Endodermal cell (in vitro differentiated cells): ENCODE measurements at regions not wholly inside any gene's neighbourhood (a gene's known extent, or its start where the extent isn't known, plus 50 kb on each side); places are given as distances from the start of the nearest gene placed in this dataset.
"Not testable (repeated sequence)": the region's sequence is repeated elsewhere in the genome, so short reads cannot be mapped to it uniquely, and the experiment has no call there.

Source experiments
- DNase-seq: peaks from one replicate; pipeline ENCODE4 v3.0.0-alpha.2; 2017
- H3K27ac ChIP-seq: 2 replicates; pipeline ENCODE4 v1.5.1; 2013; ENCODE audit warnings: mild to moderate bottlenecking, low read depth, low read length, moderate library complexity
- H3K27me3 ChIP-seq: 2 replicates; pipeline ENCODE4 v1.6.1; 2013; ENCODE audit warnings: mild to moderate bottlenecking, low read length, moderate library complexity; ENCODE audit not compliant: insufficient read depth, control insufficient read depth, poor library complexity, severe bottlenecking
- H3K36me3 ChIP-seq: 2 replicates; pipeline ENCODE4 v1.7.0; 2013; ENCODE audit warnings: mild to moderate bottlenecking, low read length, moderate library complexity; ENCODE audit not compliant: control insufficient read depth, insufficient read depth
- H3K4me1 ChIP-seq: one replicate; pipeline ENCODE4 v1.7.0; 2013; ENCODE audit warnings: low read length; ENCODE audit not compliant: control insufficient read depth, insufficient read depth
- H3K4me3 ChIP-seq: 2 replicates; pipeline ENCODE4 v1.5.1; 2013; ENCODE audit warnings: mild to moderate bottlenecking, low read length, moderate library complexity
- H3K9ac ChIP-seq: 2 replicates; pipeline ENCODE4 v1.6.1; 2013; ENCODE audit warnings: mild to moderate bottlenecking, low read length, moderate library complexity; ENCODE audit not compliant: poor library complexity, severe bottlenecking; ENCODE audit errors: extremely low read depth
- H3K9me3 ChIP-seq: 2 replicates; pipeline ENCODE4 v1.6.1; 2013; ENCODE audit warnings: mild to moderate bottlenecking, low read length, moderate library complexity; ENCODE audit not compliant: control insufficient read depth
- H3K27ac Mint-ChIP-seq: 2 replicates; pipeline ENCODE4 v1.8.0; 2020; ENCODE audit warnings: mixed read lengths
- H3K27me3 Mint-ChIP-seq: 2 replicates; pipeline ENCODE4 v1.8.0; 2021; ENCODE audit warnings: mild to moderate bottlenecking, mixed read lengths; ENCODE audit not compliant: insufficient read depth
- H3K36me3 Mint-ChIP-seq: 2 replicates; pipeline ENCODE4 v1.8.0; 2020; ENCODE audit warnings: low read depth, mixed read lengths
- H3K4me1 Mint-ChIP-seq: 2 replicates; pipeline ENCODE4 v1.8.0; 2020; ENCODE audit warnings: mixed read lengths
- H3K4me3 Mint-ChIP-seq: 2 replicates; pipeline ENCODE4 v1.8.0; 2020; ENCODE audit warnings: mild to moderate bottlenecking, moderate library complexity, mixed read lengths
- H3K9me3 Mint-ChIP-seq: 2 replicates; pipeline ENCODE4 v1.8.0; 2020; ENCODE audit warnings: mild to moderate bottlenecking, mixed read lengths
- WGBS, 2 experiments: methylation state at CpG; one replicate each; pipeline versions ENCODE4 v1.1.5 to v1.1.7; 2013; ENCODE audit warnings: missing lambda C conversion rate in 2 of 2, mixed read lengths in 1 of 2; ENCODE audit not compliant: insufficient coverage in 1 of 2, insufficient read length in 1 of 2; 5-methylcytosine and 5-hydroxymethylcytosine counted together
- TF ChIP-seq, protein P1 (sequence below): fragments of 200-600 bp; sonication (generic); conservative IDR thresholded peaks from 2 replicates; pipeline ENCODE4 v1.5.0; 2021; ENCODE audit warnings: antibody characterized with exemption, mild to moderate bottlenecking

DNA sequence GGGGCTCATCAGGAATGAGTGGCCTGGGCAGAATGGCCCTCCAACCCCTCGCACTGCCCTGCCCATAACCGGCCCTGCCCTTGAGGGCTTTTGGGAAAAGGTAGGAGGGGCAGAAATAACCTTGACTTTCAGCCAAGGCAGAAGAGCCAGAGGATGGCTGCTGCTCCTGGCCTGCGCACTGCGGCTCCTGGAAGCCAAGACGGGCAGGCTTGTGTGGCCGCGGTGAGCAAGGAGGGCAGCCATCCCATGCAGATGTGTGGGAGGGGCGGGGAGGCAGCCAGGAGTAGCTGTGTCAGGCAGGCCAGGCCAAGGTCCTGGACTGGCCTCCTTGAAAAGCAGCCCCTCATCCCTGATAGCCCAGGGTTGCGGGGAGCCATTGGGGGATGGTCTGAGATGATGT, 57.6 kb upstream of the URI1 start:
- Mint-ChIP-seq H3K36me3 (no peaks in the 10 kb centered on the region), H3K27ac (no peak overlapping the region), H3K4me3 (no peak overlapping the region), H3K4me1 (no peaks in the 10 kb centered on the region), H3K27me3 (peaks cover 14% of the 10 kb centered on the region), H3K9me3 (no peaks in the 10 kb centered on the region)
- H3K9me3 ChIP-seq, result no peaks in the 10 kb centered on the region
- no peak overlapping the region for H3K9ac ChIP-seq
- no peaks in the 10 kb centered on the region for H3K27me3 ChIP-seq
- no peak overlapping the region for H3K27ac ChIP-seq
- H3K4me3 ChIP-seq, result no peak overlapping the region
- H3K4me1 ChIP-seq, result no peaks in the 10 kb centered on the region
- WGBS, 2 experiments, result 90 to 100% methylated on average over 1 to 9 of the region's 9 CpGs
- no peaks in the 10 kb centered on the region for H3K36me3 ChIP-seq
- no peak for DNase-seq
- TF ChIP-seq, protein P1, sequence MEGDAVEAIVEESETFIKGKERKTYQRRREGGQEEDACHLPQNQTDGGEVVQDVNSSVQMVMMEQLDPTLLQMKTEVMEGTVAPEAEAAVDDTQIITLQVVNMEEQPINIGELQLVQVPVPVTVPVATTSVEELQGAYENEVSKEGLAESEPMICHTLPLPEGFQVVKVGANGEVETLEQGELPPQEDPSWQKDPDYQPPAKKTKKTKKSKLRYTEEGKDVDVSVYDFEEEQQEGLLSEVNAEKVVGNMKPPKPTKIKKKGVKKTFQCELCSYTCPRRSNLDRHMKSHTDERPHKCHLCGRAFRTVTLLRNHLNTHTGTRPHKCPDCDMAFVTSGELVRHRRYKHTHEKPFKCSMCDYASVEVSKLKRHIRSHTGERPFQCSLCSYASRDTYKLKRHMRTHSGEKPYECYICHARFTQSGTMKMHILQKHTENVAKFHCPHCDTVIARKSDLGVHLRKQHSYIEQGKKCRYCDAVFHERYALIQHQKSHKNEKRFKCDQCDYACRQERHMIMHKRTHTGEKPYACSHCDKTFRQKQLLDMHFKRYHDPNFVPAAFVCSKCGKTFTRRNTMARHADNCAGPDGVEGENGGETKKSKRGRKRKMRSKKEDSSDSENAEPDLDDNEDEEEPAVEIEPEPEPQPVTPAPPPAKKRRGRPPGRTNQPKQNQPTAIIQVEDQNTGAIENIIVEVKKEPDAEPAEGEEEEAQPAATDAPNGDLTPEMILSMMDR, result no peak

DNA sequence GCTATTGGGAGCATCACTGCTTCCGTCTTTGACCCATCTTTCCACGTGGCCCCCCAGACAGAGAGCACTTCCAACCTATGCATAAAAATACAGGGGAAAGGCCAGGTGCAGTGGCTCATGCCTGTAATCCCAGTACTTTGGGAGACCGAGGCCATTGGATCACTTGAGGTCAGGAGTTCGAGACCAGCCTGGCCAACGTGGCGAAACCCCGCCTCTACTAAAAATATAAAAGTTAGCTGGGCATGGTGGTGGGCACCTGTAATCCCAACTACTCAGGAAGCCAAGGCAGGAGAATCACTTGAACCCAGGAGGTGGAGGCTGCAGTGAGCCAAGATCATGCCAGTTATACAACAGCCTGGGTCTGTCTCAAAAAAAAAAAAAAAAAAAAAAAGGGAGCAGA, 55.9 kb upstream of the URI1 start:
- not testable (repeated sequence) for H3K36me3 Mint-ChIP-seq, H3K9me3 ChIP-seq, H3K4me3 ChIP-seq, H3K27ac Mint-ChIP-seq, H3K4me1 Mint-ChIP-seq, H3K27me3 ChIP-seq, H3K27me3 Mint-ChIP-seq, H3K9ac ChIP-seq, H3K27ac ChIP-seq, H3K9me3 Mint-ChIP-seq, DNase-seq, H3K4me3 Mint-ChIP-seq, H3K4me1 ChIP-seq, H3K36me3 ChIP-seq
- 91 to 96% methylated on average over 4 to 7 of the region's 7 CpGs for WGBS, 2 experiments

GRCh38 chr19:29886586-29886985, 55.5 kb upstream of the URI1 start:
- Histone ChIP-seq H3K9me3 (no peaks in the 10 kb centered on the region), H3K9ac (no peak overlapping the region), H3K36me3 (no peaks in the 10 kb centered on the region), H3K27me3 (no peaks in the 10 kb centered on the region), H3K4me3 (no peak overlapping the region), H3K4me1 (no peaks in the 10 kb centered on the region), H3K27ac (no peak overlapping the region)
- Mint-ChIP-seq H3K4me1 (no peaks in the 10 kb centered on the region), H3K36me3 (no peaks in the 10 kb centered on the region), H3K27ac (no peak overlapping the region), H3K9me3 (no peaks in the 10 kb centered on the region), H3K4me3 (no peak overlapping the region), H3K27me3 (peaks cover 6% of the 10 kb centered on the region)
- no peak for DNase-seq
- TF ChIP-seq, protein P1, result no peak
- WGBS, 2 experiments, result 94 to 97% methylated on average over 6 of the region's 6 CpGs

GRCh38 chr19:29887442-29887855, 54.6 kb upstream of the URI1 start:
- Mint-ChIP-seq H3K4me1 (no peaks in the 10 kb centered on the region), H3K4me3 (no peak overlapping the region), H3K36me3 (no peaks in the 10 kb centered on the region), H3K27ac (no peak overlapping the region), H3K27me3 (peaks cover 6% of the 10 kb centered on the region), H3K9me3 (no peaks in the 10 kb centered on the region)
- Histone ChIP-seq H3K27me3 (no peaks in the 10 kb centered on the region), H3K4me1 (no peaks in the 10 kb centered on the region), H3K27ac (no peak overlapping the region), H3K36me3 (no peaks in the 10 kb centered on the region), H3K9me3 (no peaks in the 10 kb centered on the region), H3K9ac (no peak overlapping the region), H3K4me3 (no peak overlapping the region)
- DNase-seq, result no peak
- 67 to 86% methylated on average over 1 to 2 of the region's 2 CpGs for WGBS, 2 experiments
- TF ChIP-seq, protein P1, result peak; percentile 12

DNA sequence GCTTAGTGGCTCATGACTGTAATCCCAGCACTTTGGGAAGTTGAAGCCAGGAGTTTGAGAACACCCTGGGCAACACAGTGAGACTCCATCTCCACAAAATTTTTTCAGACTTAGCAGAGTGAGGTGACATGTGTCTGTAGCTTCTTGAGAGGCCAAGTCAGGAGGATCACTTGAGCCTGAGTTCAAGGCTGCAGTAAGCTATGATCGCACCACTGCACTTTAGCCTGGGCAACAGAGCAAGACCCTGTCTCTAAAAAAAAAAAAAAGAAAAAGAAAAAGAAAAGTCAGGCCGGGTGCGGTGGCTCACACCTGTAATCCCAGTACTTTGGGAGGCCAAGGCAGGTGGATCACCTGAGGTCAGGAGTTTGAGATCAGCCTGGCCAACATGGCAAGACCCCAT, 54.0 kb upstream of the URI1 start:
- H3K4me3 Mint-ChIP-seq, H3K27me3 Mint-ChIP-seq, H3K36me3 Mint-ChIP-seq, H3K9ac ChIP-seq, H3K9me3 ChIP-seq, H3K36me3 ChIP-seq, H3K27me3 ChIP-seq, H3K27ac ChIP-seq, H3K9me3 Mint-ChIP-seq, H3K27ac Mint-ChIP-seq, H3K4me1 Mint-ChIP-seq, DNase-seq, H3K4me3 ChIP-seq, H3K4me1 ChIP-seq: not testable (repeated sequence)
- 94 to 100% methylated on average over 1 to 3 of the region's 3 CpGs for WGBS, 2 experiments
